Astrocyte (in vitro differentiated cells and primary cell): ENCODE measurements at regions not wholly inside any gene's neighbourhood (a gene's known extent, or its start where the extent isn't known, plus 50 kb on each side); places are given as distances from the start of the nearest gene placed in this dataset.

Experiments
- DNase-seq: peaks from one replicate; pipeline ENCODE4 v3.0.0-alpha.2; 2010; ENCODE audit warnings: low read depth
- FAIRE-seq: peaks from 2 replicates; lab custom pipeline; 2011; peaks lifted over from hg19 to GRCh38; lab: Jason Lieb, UNC
- H2AFZ ChIP-seq: 2 replicates; pipeline ENCODE4 v1.6.0; 2012; ENCODE audit warnings: low read depth, low read length, inconsistent platforms
- H3K27ac ChIP-seq: 2 replicates; pipeline ENCODE4 v1.5.1; 2011; ENCODE audit warnings: low read depth, low read length, inconsistent platforms
- H3K27me3 ChIP-seq: 2 replicates; pipeline ENCODE4 v1.6.0; 2011; ENCODE audit warnings: low read length, inconsistent platforms; ENCODE audit not compliant: insufficient read depth
- H3K36me3 ChIP-seq: 2 replicates; pipeline ENCODE4 v1.5.1; 2011; ENCODE audit warnings: low read length, inconsistent platforms; ENCODE audit not compliant: insufficient read depth
- H3K4me1 ChIP-seq: 2 replicates; pipeline ENCODE4 v1.5.1; 2011; ENCODE audit warnings: low read length, inconsistent platforms; ENCODE audit not compliant: insufficient read depth
- H3K4me2 ChIP-seq: 2 replicates; pipeline ENCODE4 v1.6.0; 2012; ENCODE audit warnings: low read length, inconsistent platforms
- H3K4me3 ChIP-seq: 2 replicates; pipeline ENCODE4 v1.5.1; 2011; ENCODE audit warnings: low read depth, mild to moderate bottlenecking, low read length, inconsistent platforms; ENCODE audit not compliant: insufficient read depth
- H3K79me2 ChIP-seq: 2 replicates; pipeline ENCODE4 v1.6.0; 2012; ENCODE audit warnings: mild to moderate bottlenecking, low read length, inconsistent platforms; ENCODE audit not compliant: insufficient read depth
- H3K9ac ChIP-seq: 2 replicates; pipeline ENCODE4 v1.6.0; 2012; ENCODE audit warnings: mild to moderate bottlenecking, low read length, inconsistent platforms
- H3K9me3 ChIP-seq: 2 replicates; pipeline ENCODE4 v1.5.1; 2012; ENCODE audit warnings: low read depth, mild to moderate bottlenecking, low read length, inconsistent platforms; ENCODE audit not compliant: insufficient read depth
- H4K20me1 ChIP-seq: 2 replicates; pipeline ENCODE4 v1.6.0; 2012; ENCODE audit warnings: low read length, inconsistent platforms; ENCODE audit not compliant: insufficient read depth
- H3K27ac Mint-ChIP-seq: one replicate; pipeline ENCODE4 v1.8.0; 2021; ENCODE audit warnings: mild to moderate bottlenecking, mixed read lengths; ENCODE audit not compliant: unreplicated experiment
- H3K27me3 Mint-ChIP-seq: one replicate; pipeline ENCODE4 v1.8.0; 2021; ENCODE audit warnings: low read depth, mixed read lengths; ENCODE audit not compliant: unreplicated experiment
- H3K36me3 Mint-ChIP-seq: one replicate; pipeline ENCODE4 v1.8.0; 2021; ENCODE audit warnings: low read depth, mixed read lengths; ENCODE audit not compliant: unreplicated experiment
- H3K4me1 Mint-ChIP-seq: one replicate; pipeline ENCODE4 v1.8.0; 2021; ENCODE audit warnings: low read depth, mixed read lengths; ENCODE audit not compliant: unreplicated experiment
- H3K4me3 Mint-ChIP-seq: one replicate; pipeline ENCODE4 v1.8.0; 2021; ENCODE audit warnings: mild to moderate bottlenecking, moderate library complexity, mixed read lengths; ENCODE audit not compliant: unreplicated experiment
- H3K9me3 Mint-ChIP-seq: one replicate; pipeline ENCODE4 v1.8.0; 2021; ENCODE audit warnings: mild to moderate bottlenecking, mixed read lengths; ENCODE audit not compliant: unreplicated experiment
- EZH2 ChIP-seq: IDR thresholded peaks from 2 replicates; pipeline ENCODE4 v1.6.1; 2012; ENCODE audit warnings: mild to moderate bottlenecking, low read length, inconsistent platforms; ENCODE audit not compliant: insufficient read depth
- TF ChIP-seq, protein P1 (sequence below): IDR thresholded peaks from 2 replicates; pipeline ENCODE4 v1.5.1; 2011; ENCODE audit warnings: low read depth, mild to moderate bottlenecking, inconsistent platforms, low read length, moderate library complexity; ENCODE audit not compliant: insufficient read depth

DNA sequence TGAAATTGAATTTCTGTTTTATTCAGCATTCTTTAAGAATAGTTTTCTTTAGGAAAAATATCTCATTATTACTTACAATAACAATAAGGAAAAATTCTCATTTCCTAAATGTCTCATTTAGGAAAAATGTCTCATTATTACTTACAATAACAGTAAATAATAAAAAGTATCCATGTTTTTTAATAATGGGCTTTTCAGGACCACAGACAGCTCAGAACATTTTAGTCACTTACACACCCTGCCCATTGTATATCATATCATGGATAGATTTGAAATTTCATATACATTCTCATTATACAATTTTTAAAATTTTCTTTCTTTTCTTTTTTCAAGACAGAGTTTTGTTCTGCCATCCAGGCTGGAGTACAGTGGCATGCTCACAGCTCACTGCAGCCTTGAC is 58.9 kb downstream of the ASCL1 start:
- H3K36me3 ChIP-seq, result no peaks in the 10 kb centered on the region
- no peak overlapping the region for H3K27ac ChIP-seq
- Mint-ChIP-seq H3K27ac (no peak overlapping the region), H3K27me3 (no peaks in the 10 kb centered on the region), H3K4me1 (no peaks in the 10 kb centered on the region), H3K4me3 (no peak overlapping the region), H3K36me3 (no peaks in the 10 kb centered on the region), H3K9me3 (no peaks in the 10 kb centered on the region)
- no peaks in the 10 kb centered on the region for H4K20me1 ChIP-seq
- H3K79me2 ChIP-seq, result no peaks in the 10 kb centered on the region
- FAIRE-seq (no peak), DNase-seq (no peak)
- no peak overlapping the region for H3K4me3 ChIP-seq
- H3K9ac ChIP-seq, result no peak overlapping the region
- no peak overlapping the region for H3K4me2 ChIP-seq
- no peak overlapping the region for H2AFZ ChIP-seq
- H3K27me3 ChIP-seq, result no peaks in the 10 kb centered on the region
- no peaks in the 10 kb centered on the region for H3K4me1 ChIP-seq
- no peak for TF ChIP-seq EZH2
- no peaks in the 10 kb centered on the region for H3K9me3 ChIP-seq

DNA sequence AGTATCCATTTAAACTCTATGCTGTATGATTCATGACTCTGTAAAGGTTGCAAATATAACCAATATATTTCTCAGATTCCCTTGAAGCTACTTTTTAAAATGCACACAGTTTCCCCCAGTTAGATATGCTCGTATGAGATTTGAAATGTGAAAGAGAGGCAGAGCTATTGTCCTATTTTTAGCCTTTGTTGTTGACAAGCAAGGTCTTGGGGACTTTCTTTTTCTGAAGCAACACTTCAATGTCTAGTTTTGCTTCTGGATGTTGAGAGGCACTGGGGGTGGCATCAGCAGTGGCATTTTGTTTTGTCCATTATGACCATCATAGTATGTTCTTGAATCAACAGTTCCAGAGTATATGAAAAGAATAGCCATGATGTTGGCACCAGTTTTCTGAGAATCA is 63.4 kb downstream of the ASCL1 start:
- Mint-ChIP-seq H3K36me3 (no peaks in the 10 kb centered on the region), H3K27me3 (peaks cover 1% of the 10 kb centered on the region), H3K27ac (no peak overlapping the region), H3K4me1 (no peaks in the 10 kb centered on the region), H3K9me3 (no peaks in the 10 kb centered on the region), H3K4me3 (no peak overlapping the region)
- TF ChIP-seq, protein P1, sequence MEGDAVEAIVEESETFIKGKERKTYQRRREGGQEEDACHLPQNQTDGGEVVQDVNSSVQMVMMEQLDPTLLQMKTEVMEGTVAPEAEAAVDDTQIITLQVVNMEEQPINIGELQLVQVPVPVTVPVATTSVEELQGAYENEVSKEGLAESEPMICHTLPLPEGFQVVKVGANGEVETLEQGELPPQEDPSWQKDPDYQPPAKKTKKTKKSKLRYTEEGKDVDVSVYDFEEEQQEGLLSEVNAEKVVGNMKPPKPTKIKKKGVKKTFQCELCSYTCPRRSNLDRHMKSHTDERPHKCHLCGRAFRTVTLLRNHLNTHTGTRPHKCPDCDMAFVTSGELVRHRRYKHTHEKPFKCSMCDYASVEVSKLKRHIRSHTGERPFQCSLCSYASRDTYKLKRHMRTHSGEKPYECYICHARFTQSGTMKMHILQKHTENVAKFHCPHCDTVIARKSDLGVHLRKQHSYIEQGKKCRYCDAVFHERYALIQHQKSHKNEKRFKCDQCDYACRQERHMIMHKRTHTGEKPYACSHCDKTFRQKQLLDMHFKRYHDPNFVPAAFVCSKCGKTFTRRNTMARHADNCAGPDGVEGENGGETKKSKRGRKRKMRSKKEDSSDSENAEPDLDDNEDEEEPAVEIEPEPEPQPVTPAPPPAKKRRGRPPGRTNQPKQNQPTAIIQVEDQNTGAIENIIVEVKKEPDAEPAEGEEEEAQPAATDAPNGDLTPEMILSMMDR, result no peak
- TF ChIP-seq EZH2, result no peak
- H3K9me3 ChIP-seq, result no peaks in the 10 kb centered on the region
- no peak for DNase-seq
- no peaks in the 10 kb centered on the region for H3K27me3 ChIP-seq
- no peak overlapping the region for H2AFZ ChIP-seq
- no peak overlapping the region for H3K27ac ChIP-seq
- H3K4me2 ChIP-seq, result no peak overlapping the region
- H4K20me1 ChIP-seq, result no peaks in the 10 kb centered on the region
- H3K9ac ChIP-seq, result no peak overlapping the region
- no peaks in the 10 kb centered on the region for H3K36me3 ChIP-seq
- no peaks in the 10 kb centered on the region for H3K79me2 ChIP-seq
- no peak overlapping the region for H3K4me3 ChIP-seq
- H3K4me1 ChIP-seq, result no peaks in the 10 kb centered on the region
- no peak for FAIRE-seq

DNA sequence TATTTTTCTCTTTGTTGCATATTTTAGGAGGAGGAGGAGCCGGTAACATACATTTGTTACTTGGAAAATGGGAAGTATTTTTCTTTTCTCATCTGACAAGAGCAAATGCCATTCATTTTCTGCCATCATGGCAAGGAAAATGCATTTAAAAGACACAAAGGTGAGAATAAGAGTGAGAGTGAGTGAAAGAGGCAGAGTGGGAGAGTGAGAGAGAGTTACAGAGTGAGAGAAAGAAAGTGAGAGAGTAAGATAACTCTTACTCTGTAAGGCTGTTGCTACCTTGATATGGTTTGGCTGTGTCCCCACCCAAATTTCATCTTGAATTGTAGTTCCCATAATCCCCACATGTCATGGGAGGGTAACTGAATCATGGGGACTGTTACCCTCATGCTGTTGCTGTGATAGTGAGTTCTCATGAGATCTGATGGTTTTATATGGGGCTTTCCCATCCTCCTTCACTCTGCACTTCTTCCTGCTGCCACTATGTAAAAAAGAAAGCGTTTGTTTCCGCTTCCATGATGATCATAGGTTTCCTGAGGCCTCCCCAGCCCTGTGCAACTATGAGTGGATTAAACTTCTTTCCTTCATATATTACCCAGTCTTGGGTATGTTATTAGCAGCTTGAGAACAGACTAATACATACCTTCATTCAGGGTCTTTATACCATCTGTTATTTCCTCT is 64.2 kb downstream of the ASCL1 start:
- Mint-ChIP-seq H3K4me3 (no peak overlapping the region), H3K27ac (no peak overlapping the region), H3K4me1 (no peaks in the 10 kb centered on the region), H3K36me3 (no peaks in the 10 kb centered on the region), H3K27me3 (peaks cover 1% of the 10 kb centered on the region), H3K9me3 (no peaks in the 10 kb centered on the region)
- Histone ChIP-seq H4K20me1 (no peaks in the 10 kb centered on the region), H3K79me2 (no peaks in the 10 kb centered on the region), H3K27me3 (no peaks in the 10 kb centered on the region), H3K9ac (no peak overlapping the region), H3K4me2 (no peak overlapping the region), H3K4me1 (no peaks in the 10 kb centered on the region), H3K4me3 (no peak overlapping the region), H3K9me3 (no peaks in the 10 kb centered on the region), H2AFZ (no peak overlapping the region), H3K36me3 (no peaks in the 10 kb centered on the region), H3K27ac (no peak overlapping the region)
- FAIRE-seq (no peak), DNase-seq (no peak)
- TF ChIP-seq EZH2, result no peak
- TF ChIP-seq, protein P1, result no peak
